PC-3 (cell line): ENCODE measurements at regions not wholly inside any gene's neighbourhood (a gene's known extent, or its start where the extent isn't known, plus 50 kb on each side); places are given as distances from the start of the nearest gene placed in this dataset.
A peak's percentile ranks its signal among the peaks of the same experiment; 100 is the strongest.
"Not testable (repeated sequence)": the region's sequence is repeated elsewhere in the genome, so short reads cannot be mapped to it uniquely, and the experiment has no call there.

Experiments used
- ATAC-seq: fragments of 200-7000 bp; cut with Tn5 transposase; 2 replicates; pipeline ENCODE4 v1.9.1; 2020; ENCODE audit warnings: mild to moderate bottlenecking, moderate library complexity
- BruUV-seq: library from RNA; stranded (reverse); fragments of 400-500 nt; replicated peaks from 2 replicates; lab custom pipeline; 2021; lab: Mats Ljungman, UMichigan
- CTCF ChIA-PET: fragments of 300-600 bp; sonication (Branson Sonifier 250); formaldehyde crosslinking; loops from one replicate; lab custom pipeline; 2022; ENCODE audit warnings: antibody characterized with exemption; lab: Charles Lee
- POLR2A ChIA-PET: fragments of 300-600 bp; sonication (Branson Sonifier 250); formaldehyde crosslinking; loops from one replicate; lab custom pipeline; 2022; ENCODE audit warnings: antibody characterized with exemption; ENCODE audit not compliant: unreplicated experiment; lab: Charles Lee
- DNase-seq: peaks from one replicate; pipeline ENCODE4 v3.0.0-alpha.2; 2015
- H2AFZ ChIP-seq: fragments of 300-600 bp; sonication (generic); 2 replicates; pipeline ENCODE4 v1.6.0; 2016; ENCODE audit warnings: antibody characterized with exemption, low read length
- H3F3A ChIP-seq: fragments of 300-600 bp; sonication (generic); one replicate; pipeline ENCODE4 v1.6.0; 2017; ENCODE audit warnings: antibody characterized with exemption, low read length, control low read depth, mild to moderate bottlenecking; ENCODE audit not compliant: unreplicated experiment
- H3K27ac ChIP-seq: fragments of 300-600 bp; sonication (generic); 2 replicates; pipeline ENCODE4 v1.5.1; 2016; ENCODE audit warnings: mild to moderate bottlenecking, low read length
- H3K27me3 ChIP-seq: fragments of 300-600 bp; sonication (generic); 2 replicates; pipeline ENCODE4 v1.6.1; 2016; ENCODE audit warnings: low read length, mixed read lengths
- H3K36me3 ChIP-seq: fragments of 300-600 bp; sonication (generic); 2 replicates; pipeline ENCODE4 v1.6.1; 2016; ENCODE audit warnings: low read depth, mixed run types, low read length, mixed read lengths
- H3K4me1 ChIP-seq: fragments of 300-600 bp; sonication (generic); 2 replicates; pipeline ENCODE4 v1.5.1; 2016; ENCODE audit warnings: low read length; ENCODE audit not compliant: insufficient read depth
- H3K4me2 ChIP-seq: fragments of 300-600 bp; sonication (generic); 2 replicates; pipeline ENCODE4 v1.6.0; 2016; ENCODE audit warnings: low read length
- H3K4me3 ChIP-seq: fragments of 300-600 bp; sonication (generic); 2 replicates; pipeline ENCODE4 v1.5.1; 2016; ENCODE audit warnings: mild to moderate bottlenecking, low read length, mixed read lengths
- H3K79me2 ChIP-seq: fragments of 300-600 bp; sonication (generic); 2 replicates; pipeline ENCODE4 v1.6.1; 2017; ENCODE audit warnings: low read length, mixed read lengths
- H3K9ac ChIP-seq: fragments of 300-600 bp; sonication (generic); 2 replicates; pipeline ENCODE4 v1.6.0; 2016; ENCODE audit warnings: mild to moderate bottlenecking, low read length
- H3K9me2 ChIP-seq: fragments of 300-600 bp; sonication (generic); replicated peaks from 2 replicates; pipeline ENCODE4 v1.6.1; 2016; ENCODE audit warnings: mixed run types, low read length, mixed read lengths
- H3K9me3 ChIP-seq: fragments of 300-600 bp; sonication (generic); 2 replicates; pipeline ENCODE4 v1.6.1; 2016; ENCODE audit warnings: low read length, mixed read lengths
- H4K20me1 ChIP-seq: fragments of 300-600 bp; sonication (generic); 2 replicates; pipeline ENCODE4 v1.6.1; 2016; ENCODE audit warnings: low read length, mixed read lengths
- EZH2 ChIP-seq: fragments of 300-600 bp; sonication (generic); IDR thresholded peaks from one replicate; pipeline ENCODE4 v1.6.1; 2017; ENCODE audit warnings: antibody characterized with exemption, mild to moderate bottlenecking, low read length; ENCODE audit not compliant: unreplicated experiment
- EZH2phosphoT487 ChIP-seq: fragments of 300-600 bp; sonication (generic); IDR thresholded peaks from 2 replicates; pipeline ENCODE4 v1.6.1; 2018; ENCODE audit warnings: mild to moderate bottlenecking, antibody characterized with exemption, low read length, borderline replicate concordance
- intact Hi-C: fragments of 100-400 bp; cut with micrococcal nuclease; formaldehyde crosslinking; loops from 2 replicates; pipeline ENCODE4 v1.9.0; 2023
- TF ChIP-seq, protein P1 (sequence below): fragments of 300-600 bp; sonication (generic); conservative IDR thresholded peaks from 2 replicates; pipeline ENCODE4 v1.5.1; 2017; ENCODE audit warnings: antibody characterized with exemption, low read depth, mild to moderate bottlenecking, low read length

- H3K9me3 ChIP-seq = no peaks in the 10 kb centered on the region
- BruUV-seq = no TSS peak
- intact Hi-C loops = loop anchor here (1.0 to 10.0 kb wide), 4 partner anchors 9 to 1436 kb away; no protein-coding TSS in a partner anchor
- DNase-seq (peak; percentile 98), ATAC-seq (peak; percentile 79)
- POLR2A ChIA-PET = interaction anchor here (0.7 kb wide), 1 partner anchor 621 kb away, joined by 4 read pairs; no protein-coding TSS in a partner anchor
- no peaks in the 10 kb centered on the region for H3K36me3 ChIP-seq
- no peaks in the 10 kb centered on the region for H4K20me1 ChIP-seq
- peak overlapping the region; percentile 47 for H3K4me2 ChIP-seq
- H3K9ac ChIP-seq = peak overlapping the region; percentile 73
- CTCF ChIA-PET = interaction anchor here (0.6 to 1.0 kb wide), 2 partner anchors 267 to 279 kb away, joined by 3 read pairs; partner anchors contain the start of gene BARX2
- H3K9me2 ChIP-seq = no peaks in the 10 kb centered on the region
- peaks cover 58% of the 10 kb centered on the region for H3K4me1 ChIP-seq
- H2AFZ ChIP-seq = no peak overlapping the region
- no peaks in the 10 kb centered on the region for H3K27me3 ChIP-seq
- H3K79me2 ChIP-seq = no peaks in the 10 kb centered on the region
- TF ChIP-seq, protein P1, sequence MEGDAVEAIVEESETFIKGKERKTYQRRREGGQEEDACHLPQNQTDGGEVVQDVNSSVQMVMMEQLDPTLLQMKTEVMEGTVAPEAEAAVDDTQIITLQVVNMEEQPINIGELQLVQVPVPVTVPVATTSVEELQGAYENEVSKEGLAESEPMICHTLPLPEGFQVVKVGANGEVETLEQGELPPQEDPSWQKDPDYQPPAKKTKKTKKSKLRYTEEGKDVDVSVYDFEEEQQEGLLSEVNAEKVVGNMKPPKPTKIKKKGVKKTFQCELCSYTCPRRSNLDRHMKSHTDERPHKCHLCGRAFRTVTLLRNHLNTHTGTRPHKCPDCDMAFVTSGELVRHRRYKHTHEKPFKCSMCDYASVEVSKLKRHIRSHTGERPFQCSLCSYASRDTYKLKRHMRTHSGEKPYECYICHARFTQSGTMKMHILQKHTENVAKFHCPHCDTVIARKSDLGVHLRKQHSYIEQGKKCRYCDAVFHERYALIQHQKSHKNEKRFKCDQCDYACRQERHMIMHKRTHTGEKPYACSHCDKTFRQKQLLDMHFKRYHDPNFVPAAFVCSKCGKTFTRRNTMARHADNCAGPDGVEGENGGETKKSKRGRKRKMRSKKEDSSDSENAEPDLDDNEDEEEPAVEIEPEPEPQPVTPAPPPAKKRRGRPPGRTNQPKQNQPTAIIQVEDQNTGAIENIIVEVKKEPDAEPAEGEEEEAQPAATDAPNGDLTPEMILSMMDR = no peak
- TF ChIP-seq EZH2phosphoT487 (no peak), EZH2 (no peak)
- peaks cover 11% of the 10 kb centered on the region for H3F3A ChIP-seq
- peak overlapping the region; percentile 93 for H3K27ac ChIP-seq
- H3K4me3 ChIP-seq = no peak overlapping the region
These were observed 172.5 kb upstream of the TMEM45B start for GRCh38 chr11:129643031-129643721.

GRCh38 chr11:129644326-129644725 is 171.3 kb upstream of the TMEM45B start:
- ChIA-PET CTCF (no interaction called here), POLR2A (no interaction called here)
- no peaks in the 10 kb centered on the region for H3K9me2 ChIP-seq
- H3K36me3 ChIP-seq = no peaks in the 10 kb centered on the region
- TF ChIP-seq, protein P1 = no peak
- TF ChIP-seq EZH2 (no peak), EZH2phosphoT487 (no peak)
- no peak overlapping the region for H3K4me3 ChIP-seq
- peaks cover 5% of the 10 kb centered on the region for H3F3A ChIP-seq
- no peaks in the 10 kb centered on the region for H3K27me3 ChIP-seq
- H3K79me2 ChIP-seq = no peaks in the 10 kb centered on the region
- no TSS peak for BruUV-seq
- no peak overlapping the region for H2AFZ ChIP-seq
- no peak for DNase-seq
- peaks cover 52% of the 10 kb centered on the region for H3K4me1 ChIP-seq
- intact Hi-C loops = loop anchor here (5.0 to 10.0 kb wide), 2 partner anchors 200 to 1437 kb away; no protein-coding TSS in a partner anchor
- H4K20me1 ChIP-seq = no peaks in the 10 kb centered on the region
- H3K4me2 ChIP-seq = 0 out of 2 replicates have a peak overlapping the region, but pooled peaks have one; percentile 47
- no peak overlapping the region for H3K9ac ChIP-seq
- no peak for ATAC-seq
- no peaks in the 10 kb centered on the region for H3K9me3 ChIP-seq
- H3K27ac ChIP-seq = peak overlapping the region; percentile 93

GRCh38 chr11:129645943-129646342 is 169.7 kb upstream of the TMEM45B start:
- H3K27me3 ChIP-seq = no peaks in the 10 kb centered on the region
- ChIA-PET POLR2A (no interaction called here), CTCF (interaction anchor here (0.6 kb wide), 1 partner anchor 44 kb away, joined by 3 read pairs; no protein-coding TSS in a partner anchor)
- BruUV-seq = no TSS peak
- no peak overlapping the region for H3K9ac ChIP-seq
- no peak overlapping the region for H3K4me3 ChIP-seq
- no peaks in the 10 kb centered on the region for H3K9me2 ChIP-seq
- H2AFZ ChIP-seq = no peak overlapping the region
- intact Hi-C loops = loop anchor here (10.0 kb wide), 1 partner anchor 199 kb away; no protein-coding TSS in a partner anchor
- no peaks in the 10 kb centered on the region for H3K9me3 ChIP-seq
- H3K79me2 ChIP-seq = no peaks in the 10 kb centered on the region
- DNase-seq (no peak), ATAC-seq (no peak)
- H3K4me2 ChIP-seq = no peak overlapping the region
- H3K36me3 ChIP-seq = no peaks in the 10 kb centered on the region
- peaks cover 5% of the 10 kb centered on the region for H3F3A ChIP-seq
- no peak overlapping the region for H3K27ac ChIP-seq
- H3K4me1 ChIP-seq = peaks cover 37% of the 10 kb centered on the region
- TF ChIP-seq EZH2phosphoT487 (no peak), EZH2 (no peak)
- TF ChIP-seq, protein P1 = no peak
- no peaks in the 10 kb centered on the region for H4K20me1 ChIP-seq

GRCh38 chr11:129650044-129650443 is 165.6 kb upstream of the TMEM45B start:
- H2AFZ ChIP-seq, H3K79me2 ChIP-seq, H3K9me2 ChIP-seq, H3K9me3 ChIP-seq, POLR2A ChIA-PET, DNase-seq, H3K27ac ChIP-seq, intact Hi-C loops, H3K9ac ChIP-seq, H3K27me3 ChIP-seq, ATAC-seq, H3K4me3 ChIP-seq, H3F3A ChIP-seq, BruUV-seq, CTCF ChIA-PET, H3K4me2 ChIP-seq, H3K36me3 ChIP-seq, H4K20me1 ChIP-seq: not testable (repeated sequence)
- H3K4me1 ChIP-seq = peaks cover 16% of the 10 kb centered on the region
